ENCODE measurements at regions not wholly inside any gene's neighbourhood (a gene's known extent, or its start where the extent isn't known, plus 50 kb on each side); places are given as distances from the start of the nearest gene placed in this dataset.

DNA sequence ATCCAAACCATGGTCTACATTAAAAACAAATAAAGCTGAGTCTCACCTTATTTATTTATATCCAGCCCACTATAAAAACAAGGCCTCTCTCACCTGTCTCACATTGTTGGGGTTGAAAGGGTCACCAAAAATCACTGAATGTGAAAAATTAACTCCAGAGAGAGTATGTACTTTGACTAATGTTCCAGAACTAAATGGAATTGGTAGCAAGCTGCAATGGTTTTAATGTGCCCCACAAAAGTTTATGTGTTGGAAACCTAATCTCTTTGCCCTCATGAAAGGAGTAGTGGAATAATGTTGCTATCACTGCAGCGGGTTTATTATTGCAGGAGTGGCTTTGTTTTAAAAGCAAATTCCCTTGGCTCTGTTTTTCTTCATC, 230.3 kb downstream of the LTN1 start:
- H3K4me3 ChIP-seq (ENCODE audit: low read length), result no peak overlapping the region
- no peak overlapping the region for H3K27ac ChIP-seq (ENCODE audit: low read length)
- no peak for DNase-seq
- H3K9me3 ChIP-seq (ENCODE audit: low read length), result no peaks in the 10 kb centered on the region
- H3K27me3 ChIP-seq (ENCODE audit: low read length), result peaks cover 4% of the 10 kb centered on the region; the same call in 1 of the 2 replicates
- H3K79me2 ChIP-seq (ENCODE audit: low read length), result no peaks in the 10 kb centered on the region
- H4K20me1 ChIP-seq (ENCODE audit: insufficient read depth, low read depth, low read length), result no peaks in the 10 kb centered on the region
- H3K4me1 ChIP-seq (ENCODE audit: low read length), result no peaks in the 10 kb centered on the region
- H3K4me2 ChIP-seq (ENCODE audit: low read depth, low read length, poor library complexity, severe bottlenecking), result no peak overlapping the region
- no peaks in the 10 kb centered on the region for H3K36me3 ChIP-seq (ENCODE audit: insufficient read depth, low read length)
- H3K9ac ChIP-seq (ENCODE audit: low read length), result no peak overlapping the region
- H3K9me2 ChIP-seq (replicated peaks; ENCODE audit: insufficient read depth, low read length), result no peaks in the 10 kb centered on the region
- H2AFZ ChIP-seq (ENCODE audit: low read length), result no peak overlapping the region

DNA sequence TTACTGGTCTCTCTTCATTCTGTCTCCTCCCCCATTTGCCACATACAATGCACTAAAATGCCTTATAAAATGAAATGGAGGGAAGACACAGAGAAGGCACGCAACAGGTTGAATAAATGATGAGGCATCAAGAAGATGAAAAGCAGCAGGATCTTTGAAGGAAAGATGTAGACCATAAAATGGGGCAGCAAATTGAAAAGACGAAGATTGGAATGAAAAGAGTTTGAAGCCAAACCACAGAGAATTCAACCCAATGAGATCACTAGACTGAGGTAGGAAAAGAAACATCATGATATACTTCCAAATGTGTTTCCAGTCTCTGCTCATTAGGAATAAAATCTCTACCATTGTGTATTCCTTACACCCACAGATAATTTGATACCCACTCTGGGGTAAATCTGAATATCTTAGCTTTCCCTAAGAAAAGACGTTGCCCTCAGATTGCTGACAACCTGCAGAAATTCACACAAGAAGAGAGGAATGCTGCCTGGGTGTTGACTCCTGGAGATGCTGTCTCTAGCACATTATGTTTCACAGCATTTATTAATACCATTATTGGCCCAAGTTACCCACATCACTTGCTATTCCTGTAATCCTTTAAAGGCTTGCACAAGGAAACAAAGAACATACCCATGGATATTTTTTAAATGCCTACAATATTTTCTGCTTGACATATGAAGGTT, 230.9 kb downstream of the LTN1 start:
- Histone ChIP-seq H3K4me2 (ENCODE audit: low read depth, low read length, poor library complexity, severe bottlenecking) (no peak overlapping the region), H3K9ac (ENCODE audit: low read length) (no peak overlapping the region), H3K9me2 (replicated peaks; ENCODE audit: insufficient read depth, low read length) (no peaks in the 10 kb centered on the region), H3K4me3 (ENCODE audit: low read length) (no peak overlapping the region), H3K4me1 (ENCODE audit: low read length) (no peaks in the 10 kb centered on the region), H3K9me3 (ENCODE audit: low read length) (no peaks in the 10 kb centered on the region), H4K20me1 (ENCODE audit: insufficient read depth, low read depth, low read length) (no peaks in the 10 kb centered on the region), H2AFZ (ENCODE audit: low read length) (no peak overlapping the region), H3K36me3 (ENCODE audit: insufficient read depth, low read length) (no peaks in the 10 kb centered on the region), H3K27ac (ENCODE audit: low read length) (no peak overlapping the region), H3K79me2 (ENCODE audit: low read length) (no peaks in the 10 kb centered on the region), H3K27me3 (ENCODE audit: low read length) (peaks cover 4% of the 10 kb centered on the region; the same call in 1 of the 2 replicates)
- no peak for DNase-seq

DNA sequence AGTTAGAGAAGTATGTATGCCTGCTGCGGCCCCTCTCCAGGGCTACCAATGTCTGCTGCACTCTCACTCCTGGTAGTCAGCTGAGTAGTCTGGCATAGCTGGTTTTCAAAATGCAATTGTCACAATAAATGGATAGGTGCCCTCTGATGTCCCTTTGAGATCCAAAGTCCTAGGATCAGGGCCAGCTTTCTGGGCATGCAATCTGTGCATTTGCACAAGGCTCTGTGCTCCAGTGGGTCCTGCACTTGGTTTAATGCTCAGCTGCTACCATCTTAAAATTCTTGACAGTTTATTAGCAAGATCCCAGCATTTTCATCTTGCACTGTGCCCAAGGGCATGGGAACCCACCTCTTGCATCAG, 233.8 kb downstream of the LTN1 start:
- no peak for DNase-seq
- Histone ChIP-seq H3K9me3 (ENCODE audit: low read length) (no peaks in the 10 kb centered on the region), H3K4me1 (ENCODE audit: low read length) (no peaks in the 10 kb centered on the region), H3K36me3 (ENCODE audit: insufficient read depth, low read length) (no peaks in the 10 kb centered on the region), H3K4me3 (ENCODE audit: low read length) (no peak overlapping the region), H4K20me1 (ENCODE audit: insufficient read depth, low read depth, low read length) (no peaks in the 10 kb centered on the region), H3K27ac (ENCODE audit: low read length) (no peak overlapping the region), H3K9me2 (replicated peaks; ENCODE audit: insufficient read depth, low read length) (no peaks in the 10 kb centered on the region), H2AFZ (ENCODE audit: low read length) (no peak overlapping the region), H3K9ac (ENCODE audit: low read length) (no peak overlapping the region), H3K79me2 (ENCODE audit: low read length) (no peaks in the 10 kb centered on the region), H3K27me3 (ENCODE audit: low read length) (peaks cover 4% of the 10 kb centered on the region; the same call in 1 of the 2 replicates), H3K4me2 (ENCODE audit: low read depth, low read length, poor library complexity, severe bottlenecking) (no peak overlapping the region)

DNA sequence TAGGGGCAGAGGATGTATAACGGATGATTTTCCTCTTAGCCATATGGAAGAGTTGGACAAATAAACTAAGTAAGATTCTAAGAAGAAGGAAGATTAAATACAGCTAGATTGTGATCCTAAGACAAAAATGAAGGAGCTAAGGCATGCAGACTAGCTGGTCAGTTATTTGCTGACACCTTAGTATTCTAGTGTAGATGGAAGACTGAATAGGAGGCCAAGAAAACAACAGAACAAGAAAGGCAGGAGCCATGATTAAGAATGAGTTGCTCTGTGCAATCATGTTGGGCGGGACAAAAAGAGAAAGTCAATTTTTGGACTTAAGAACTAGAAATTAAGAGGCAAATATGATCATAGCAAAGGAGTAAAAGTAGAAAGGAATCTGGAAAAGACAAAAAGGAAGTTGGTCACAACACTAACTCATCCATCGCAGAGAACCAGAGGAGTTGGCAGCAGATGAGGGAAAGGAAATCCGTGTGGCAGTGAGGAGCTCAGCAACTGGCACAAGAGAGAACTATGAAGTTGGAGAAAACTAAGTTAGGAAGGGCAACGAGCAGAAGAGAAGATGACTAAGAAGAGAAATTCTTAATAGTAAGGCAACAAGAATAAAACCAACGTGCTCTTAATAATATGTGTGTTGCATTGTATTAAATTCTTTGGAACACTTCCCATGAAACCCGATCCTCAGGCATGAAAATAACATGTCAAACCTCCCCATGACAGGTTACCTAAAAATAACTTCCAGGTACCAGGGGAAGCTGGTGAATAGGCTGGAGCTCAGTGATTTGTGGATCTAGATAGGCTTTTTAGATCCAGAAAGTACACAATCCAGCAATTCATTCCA, 234.4 kb downstream of the LTN1 start:
- Histone ChIP-seq H3K9ac (ENCODE audit: low read length) (no peak overlapping the region), H3K36me3 (ENCODE audit: insufficient read depth, low read length) (no peaks in the 10 kb centered on the region), H3K79me2 (ENCODE audit: low read length) (no peaks in the 10 kb centered on the region), H3K9me2 (replicated peaks; ENCODE audit: insufficient read depth, low read length) (no peaks in the 10 kb centered on the region), H4K20me1 (ENCODE audit: insufficient read depth, low read depth, low read length) (no peaks in the 10 kb centered on the region), H3K27ac (ENCODE audit: low read length) (no peak overlapping the region), H3K9me3 (ENCODE audit: low read length) (no peaks in the 10 kb centered on the region), H3K4me1 (ENCODE audit: low read length) (no peaks in the 10 kb centered on the region), H3K4me2 (ENCODE audit: low read depth, low read length, poor library complexity, severe bottlenecking) (no peak overlapping the region), H3K4me3 (ENCODE audit: low read length) (no peak overlapping the region), H3K27me3 (ENCODE audit: low read length) (peaks cover 4% of the 10 kb centered on the region; the same call in 1 of the 2 replicates), H2AFZ (ENCODE audit: low read length) (no peak overlapping the region)
- no peak for DNase-seq

DNA sequence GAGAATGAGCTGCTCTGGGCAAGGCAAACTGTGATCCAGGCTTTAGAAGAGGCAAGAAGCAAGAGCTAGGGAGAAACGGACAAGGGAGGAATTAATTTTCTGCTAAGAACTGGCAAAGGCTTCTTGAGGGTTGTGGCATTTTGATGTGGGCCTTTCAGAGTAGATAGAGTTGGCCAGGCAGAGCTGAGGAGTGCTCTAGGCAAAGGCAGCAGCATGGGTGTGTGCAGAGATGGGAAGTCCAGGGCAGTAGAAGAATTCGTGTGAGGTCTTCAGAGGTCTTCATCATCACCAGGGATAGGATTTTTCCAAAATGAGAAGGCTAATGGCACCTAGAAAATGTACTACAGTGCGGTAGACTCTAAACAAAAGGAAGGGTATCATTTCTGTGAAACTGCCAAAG, 237.8 kb downstream of the LTN1 start:
- Histone ChIP-seq H3K4me1 (ENCODE audit: low read length) (no peaks in the 10 kb centered on the region), H3K27ac (ENCODE audit: low read length) (no peak overlapping the region), H3K9me2 (replicated peaks; ENCODE audit: insufficient read depth, low read length) (no peaks in the 10 kb centered on the region), H3K9me3 (ENCODE audit: low read length) (no peaks in the 10 kb centered on the region), H3K9ac (ENCODE audit: low read length) (no peak overlapping the region), H4K20me1 (ENCODE audit: insufficient read depth, low read depth, low read length) (no peaks in the 10 kb centered on the region), H3K4me2 (ENCODE audit: low read depth, low read length, poor library complexity, severe bottlenecking) (no peak overlapping the region), H3K36me3 (ENCODE audit: insufficient read depth, low read length) (no peaks in the 10 kb centered on the region), H3K4me3 (ENCODE audit: low read length) (no peak overlapping the region), H3K79me2 (ENCODE audit: low read length) (no peaks in the 10 kb centered on the region), H3K27me3 (ENCODE audit: low read length) (peaks cover 4% of the 10 kb centered on the region; the same call in 1 of the 2 replicates), H2AFZ (ENCODE audit: low read length) (no peak overlapping the region)
- no peak for DNase-seq

DNA sequence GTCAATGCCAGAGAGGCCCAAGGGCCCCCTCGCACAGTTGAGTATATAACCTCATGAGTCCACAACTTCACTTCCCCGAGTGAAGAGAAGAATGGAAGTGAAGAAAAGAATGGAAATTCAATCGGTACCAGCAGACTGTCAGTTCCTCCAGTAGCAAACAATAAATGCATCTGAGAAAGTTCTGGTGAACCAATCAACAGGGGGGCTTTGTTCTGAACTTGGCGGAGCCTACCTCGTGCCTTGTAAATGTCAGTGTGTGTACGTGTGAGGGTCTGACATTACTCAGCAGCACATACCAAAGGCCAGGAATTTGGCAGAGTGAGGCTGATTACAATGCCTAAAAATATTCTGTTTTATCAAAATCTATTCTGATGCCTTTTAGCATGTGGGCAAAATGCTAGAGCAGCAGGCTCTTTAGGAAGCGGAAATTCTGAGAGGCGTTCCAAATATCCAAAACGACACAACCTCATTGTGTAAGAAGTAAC, 238.5 kb downstream of the LTN1 start:
- DNase-seq, result no peak
- Histone ChIP-seq H3K79me2 (ENCODE audit: low read length) (no peaks in the 10 kb centered on the region), H2AFZ (ENCODE audit: low read length) (no peak overlapping the region), H3K9me2 (replicated peaks; ENCODE audit: insufficient read depth, low read length) (no peaks in the 10 kb centered on the region), H3K27ac (ENCODE audit: low read length) (no peak overlapping the region), H3K36me3 (ENCODE audit: insufficient read depth, low read length) (no peaks in the 10 kb centered on the region), H3K4me1 (ENCODE audit: low read length) (no peaks in the 10 kb centered on the region), H3K4me3 (ENCODE audit: low read length) (no peak overlapping the region), H4K20me1 (ENCODE audit: insufficient read depth, low read depth, low read length) (no peaks in the 10 kb centered on the region), H3K9ac (ENCODE audit: low read length) (no peak overlapping the region), H3K27me3 (ENCODE audit: low read length) (peaks cover 4% of the 10 kb centered on the region; the same call in 1 of the 2 replicates), H3K9me3 (ENCODE audit: low read length) (no peaks in the 10 kb centered on the region), H3K4me2 (ENCODE audit: low read depth, low read length, poor library complexity, severe bottlenecking) (no peak overlapping the region)

DNA sequence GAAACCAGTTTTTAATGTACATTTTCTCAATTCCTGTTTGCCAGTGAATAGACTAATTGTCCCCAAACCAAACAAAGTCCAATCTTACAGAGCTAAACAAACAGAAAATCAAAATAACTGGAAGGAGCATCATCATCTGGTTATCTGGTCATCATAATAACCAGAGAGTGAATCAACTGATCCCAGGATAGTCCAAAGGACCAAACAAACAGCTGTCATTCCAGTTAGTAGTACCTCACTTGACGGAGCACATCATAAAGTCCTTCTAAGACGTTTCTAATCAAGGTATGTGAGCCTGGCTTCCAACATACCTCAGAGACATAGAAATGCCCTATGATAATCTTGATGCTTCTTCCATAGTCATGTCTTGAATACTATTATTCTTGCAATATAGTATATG, 240.5 kb downstream of the LTN1 start:
- no peak overlapping the region for H3K27ac ChIP-seq (ENCODE audit: low read length)
- H2AFZ ChIP-seq (ENCODE audit: low read length), result no peak overlapping the region
- no peaks in the 10 kb centered on the region for H3K79me2 ChIP-seq (ENCODE audit: low read length)
- no peaks in the 10 kb centered on the region for H3K36me3 ChIP-seq (ENCODE audit: insufficient read depth, low read length)
- H3K4me3 ChIP-seq (ENCODE audit: low read length), result no peak overlapping the region
- no peak overlapping the region for H3K9ac ChIP-seq (ENCODE audit: low read length)
- no peaks in the 10 kb centered on the region for H3K27me3 ChIP-seq (ENCODE audit: low read length)
- H3K4me2 ChIP-seq (ENCODE audit: low read depth, low read length, poor library complexity, severe bottlenecking), result no peak overlapping the region
- no peaks in the 10 kb centered on the region for H3K9me3 ChIP-seq (ENCODE audit: low read length)
- H3K9me2 ChIP-seq (replicated peaks; ENCODE audit: insufficient read depth, low read length), result no peaks in the 10 kb centered on the region
- no peaks in the 10 kb centered on the region for H3K4me1 ChIP-seq (ENCODE audit: low read length)
- DNase-seq, result no peak
- H4K20me1 ChIP-seq (ENCODE audit: insufficient read depth, low read depth, low read length), result no peaks in the 10 kb centered on the region

DNA sequence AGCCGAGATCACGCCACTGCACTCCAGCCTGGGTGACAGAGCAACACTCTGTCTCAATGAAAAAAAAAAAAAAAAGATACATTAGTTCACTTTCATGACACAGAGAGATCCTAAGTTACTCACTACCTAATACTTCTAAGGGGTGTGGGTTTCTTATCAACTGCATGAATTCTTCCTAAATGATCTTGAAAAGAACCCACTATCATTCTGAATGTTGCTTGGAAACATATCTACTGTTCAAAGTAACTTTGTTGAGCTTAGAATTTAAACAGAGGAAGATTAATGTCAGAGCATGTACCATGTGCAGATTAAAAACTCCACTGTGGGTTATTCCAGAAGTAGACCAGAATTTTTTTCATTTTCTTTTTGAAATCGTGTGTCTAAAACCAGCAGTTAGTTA, 241.5 kb downstream of the LTN1 start:
- no peak overlapping the region for H3K9ac ChIP-seq (ENCODE audit: low read length)
- no peaks in the 10 kb centered on the region for H4K20me1 ChIP-seq (ENCODE audit: insufficient read depth, low read depth, low read length)
- no peak for DNase-seq
- no peaks in the 10 kb centered on the region for H3K4me1 ChIP-seq (ENCODE audit: low read length)
- H3K4me3 ChIP-seq (ENCODE audit: low read length), result no peak overlapping the region
- no peak overlapping the region for H2AFZ ChIP-seq (ENCODE audit: low read length)
- H3K27me3 ChIP-seq (ENCODE audit: low read length), result no peaks in the 10 kb centered on the region
- no peaks in the 10 kb centered on the region for H3K36me3 ChIP-seq (ENCODE audit: insufficient read depth, low read length)
- no peaks in the 10 kb centered on the region for H3K9me2 ChIP-seq (replicated peaks; ENCODE audit: insufficient read depth, low read length)
- H3K27ac ChIP-seq (ENCODE audit: low read length), result no peak overlapping the region
- H3K9me3 ChIP-seq (ENCODE audit: low read length), result no peaks in the 10 kb centered on the region
- H3K79me2 ChIP-seq (ENCODE audit: low read length), result no peaks in the 10 kb centered on the region
- H3K4me2 ChIP-seq (ENCODE audit: low read depth, low read length, poor library complexity, severe bottlenecking), result no peak overlapping the region
